WTC11 (cell line): ENCODE measurements at regions not wholly inside any gene's neighbourhood (a gene's known extent, or its start where the extent isn't known, plus 50 kb on each side); places are given as distances from the start of the nearest gene placed in this dataset.

Experiments used
- ATAC-seq: fragments of 200-7000 bp; cut with Tn5 transposase; 2 replicates; pipeline ENCODE4 v1.10.0; 2021; ENCODE audit warnings: mild to moderate bottlenecking, moderate library complexity
- CTCF ChIA-PET: fragments of 300-600 bp; sonication (Branson Sonifier 250); formaldehyde crosslinking; loops from one replicate; lab custom pipeline; 2021; ENCODE audit warnings: antibody characterized with exemption; lab: Charles Lee
- POLR2A ChIA-PET: fragments of 350-600 bp; sonication (Branson Sonifier 250); formaldehyde crosslinking; loops from one replicate; lab custom pipeline; 2021; ENCODE audit warnings: antibody characterized with exemption; lab: Charles Lee
- DNase-seq: peaks from one replicate; pipeline ENCODE4 v3.0.0; 2021; ENCODE audit warnings: low spot score
- H3K27ac Mint-ChIP-seq: 2 replicates; pipeline ENCODE4 v1.8.0; 2021; ENCODE audit warnings: mixed read lengths
- H3K27me3 Mint-ChIP-seq: 2 replicates; pipeline ENCODE4 v1.8.0; 2021; ENCODE audit warnings: low read depth, mild to moderate bottlenecking, moderate library complexity, mixed read lengths
- H3K36me3 Mint-ChIP-seq: 2 replicates; pipeline ENCODE4 v1.8.0; 2021; ENCODE audit warnings: mixed read lengths
- H3K4me1 Mint-ChIP-seq: 2 replicates; pipeline ENCODE4 v1.8.0; 2022; ENCODE audit warnings: mixed read lengths
- H3K4me3 Mint-ChIP-seq: 2 replicates; pipeline ENCODE4 v1.8.0; 2021; ENCODE audit warnings: mild to moderate bottlenecking, moderate library complexity, mixed read lengths
- H3K9me3 Mint-ChIP-seq: 2 replicates; pipeline ENCODE4 v1.8.0; 2021; ENCODE audit warnings: mixed read lengths
- CBFB ChIP-seq: sonication (generic); formaldehyde crosslinking; IDR thresholded peaks from 2 replicates; pipeline ENCODE4 v1.8.1; 2022; ENCODE audit warnings: mild to moderate bottlenecking, low read depth, missing genetic modification reagents
- CREM ChIP-seq: sonication (generic); formaldehyde crosslinking; IDR thresholded peaks from 2 replicates; pipeline ENCODE4 v1.8.1; 2022; ENCODE audit warnings: mild to moderate bottlenecking, missing genetic modification reagents, moderate library complexity
- FOXK1 ChIP-seq: sonication (generic); formaldehyde crosslinking; IDR thresholded peaks from 2 replicates; pipeline ENCODE4 v1.8.0; 2022; ENCODE audit warnings: mild to moderate bottlenecking, moderate library complexity, missing genetic modification reagents
- GTF2I ChIP-seq: fragments of 250-450 bp; sonication (Bioruptor Pico); conservative IDR thresholded peaks from 2 replicates; pipeline ENCODE4 v1.4.0; 2021; ENCODE audit warnings: mild to moderate bottlenecking
- IRF1 ChIP-seq: sonication (generic); formaldehyde crosslinking; IDR thresholded peaks from 2 replicates; pipeline ENCODE4 v1.8.0; 2023; ENCODE audit warnings: missing genetic modification reagents
- JUN ChIP-seq: sonication (generic); formaldehyde crosslinking; IDR thresholded peaks from 2 replicates; pipeline ENCODE4 v1.8.0; 2023; ENCODE audit warnings: mild to moderate bottlenecking, missing genetic modification reagents
- KAT7 ChIP-seq: sonication (generic); formaldehyde crosslinking; IDR thresholded peaks from 2 replicates; pipeline ENCODE4 v1.8.1; 2023; ENCODE audit warnings: missing genetic modification reagents, mild to moderate bottlenecking, borderline replicate concordance
- MLX ChIP-seq: sonication (generic); formaldehyde crosslinking; IDR thresholded peaks from 2 replicates; pipeline ENCODE4 v1.8.1; 2023; ENCODE audit warnings: mild to moderate bottlenecking, missing genetic modification reagents, moderate library complexity
- MYBL2 ChIP-seq: sonication (generic); formaldehyde crosslinking; IDR thresholded peaks from 2 replicates; pipeline ENCODE4 v1.8.1; 2023; ENCODE audit warnings: mild to moderate bottlenecking, moderate library complexity, missing genetic modification reagents
- NR1H2 ChIP-seq: sonication (generic); formaldehyde crosslinking; IDR thresholded peaks from 2 replicates; pipeline ENCODE4 v1.9.0; 2021; ENCODE audit warnings: mild to moderate bottlenecking, moderate library complexity, missing genetic modification reagents
- TEAD1 ChIP-seq: sonication (generic); formaldehyde crosslinking; IDR thresholded peaks from 2 replicates; pipeline ENCODE4 v1.8.0; 2022; ENCODE audit warnings: mild to moderate bottlenecking, missing genetic modification reagents
- TEAD4 ChIP-seq: sonication (generic); formaldehyde crosslinking; IDR thresholded peaks from 2 replicates; pipeline ENCODE4 v1.8.0; 2022; ENCODE audit warnings: mild to moderate bottlenecking, missing genetic modification reagents
- ZNF232 ChIP-seq: sonication (generic); formaldehyde crosslinking; IDR thresholded peaks from 2 replicates; pipeline ENCODE4 v1.8.0; 2022; ENCODE audit warnings: mild to moderate bottlenecking, missing genetic modification reagents
- ZNF263 ChIP-seq: sonication (generic); formaldehyde crosslinking; IDR thresholded peaks from 2 replicates; pipeline ENCODE4 v1.8.1; 2022; ENCODE audit warnings: low read depth, mild to moderate bottlenecking, moderate library complexity, missing genetic modification reagents
- ZNF512 ChIP-seq: sonication (generic); formaldehyde crosslinking; IDR thresholded peaks from 2 replicates; pipeline ENCODE4 v1.8.1; 2022; ENCODE audit warnings: missing genetic modification reagents, borderline replicate concordance
- ZNF532 ChIP-seq: fragments of 250-450 bp; sonication (Bioruptor Pico); IDR thresholded peaks from 2 replicates; pipeline ENCODE4 v1.9.0; 2021; ENCODE audit warnings: mild to moderate bottlenecking, borderline replicate concordance

GRCh38 chr6:66883453-66883852 is 1176.4 kb upstream of the EYS start (continued):
- TF ChIP-seq ZNF532 (CRISPR knock-in tag) (no peak), ZNF263 (CRISPR knock-in tag) (no peak), ZNF512 (no peak)
- TF ChIP-seq, all 79 proteins: peak for 0

GRCh38 chr6:66866801-66867200 is 1159.8 kb upstream of the EYS start:
- no peaks in the 10 kb centered on the region; the same call in 1 of the 2 replicates for H3K27me3 Mint-ChIP-seq
- H3K36me3 Mint-ChIP-seq, result peaks cover 32% of the 10 kb centered on the region
- no peaks in the 10 kb centered on the region for H3K4me1 Mint-ChIP-seq
- no peak overlapping the region for H3K4me3 Mint-ChIP-seq
- DNase-seq, result no peak
- ChIA-PET POLR2A (no interaction called here), CTCF (no interaction called here)
- no peak overlapping the region for H3K27ac Mint-ChIP-seq
- no peak for TF ChIP-seq CBFB (CRISPR knock-in tag)
- TF ChIP-seq JUN (CRISPR knock-in tag), result no peak
- TF ChIP-seq, all 79 proteins: peak for 0
- no peak for ATAC-seq
- peaks cover 60% of the 10 kb centered on the region for H3K9me3 Mint-ChIP-seq

GRCh38 chr6:66865771-66866170 is 1158.7 kb upstream of the EYS start:
- no peak overlapping the region for H3K4me3 Mint-ChIP-seq
- no peaks in the 10 kb centered on the region for H3K4me1 Mint-ChIP-seq
- ATAC-seq, result no peak
- ChIA-PET CTCF (no interaction called here), POLR2A (no interaction called here)
- TF ChIP-seq TEAD4 (CRISPR knock-in tag), result no peak
- no peak for TF ChIP-seq JUN (CRISPR knock-in tag)
- TF ChIP-seq CREM, result no peak
- peaks cover 22% of the 10 kb centered on the region for H3K36me3 Mint-ChIP-seq
- peaks cover 56% of the 10 kb centered on the region for H3K9me3 Mint-ChIP-seq
- DNase-seq, result no peak
- H3K27ac Mint-ChIP-seq, result no peak overlapping the region
- H3K27me3 Mint-ChIP-seq, result no peaks in the 10 kb centered on the region

GRCh38 chr6:66861007-66861541 is 1154.0 kb upstream of the EYS start:
- no peak for DNase-seq
- no peaks in the 10 kb centered on the region for H3K4me1 Mint-ChIP-seq
- no peak for ATAC-seq
- ChIA-PET POLR2A (no interaction called here), CTCF (no interaction called here)
- H3K4me3 Mint-ChIP-seq, result no peak overlapping the region
- H3K27ac Mint-ChIP-seq, result no peak overlapping the region
- TF ChIP-seq TEAD1 (CRISPR knock-in tag), result no peak
- no peak for TF ChIP-seq IRF1 (CRISPR knock-in tag)
- TF ChIP-seq ZNF232 (CRISPR knock-in tag), result no peak
- TF ChIP-seq ZNF263 (CRISPR knock-in tag), result no peak
- TF ChIP-seq GTF2I, result no peak
- TF ChIP-seq KAT7 (CRISPR knock-in tag), result no peak
- TF ChIP-seq CBFB (CRISPR knock-in tag), result no peak
- no peak for TF ChIP-seq MLX
- no peak for TF ChIP-seq FOXK1
- no peak for TF ChIP-seq MYBL2 (CRISPR knock-in tag)
- TF ChIP-seq NR1H2 (CRISPR knock-in tag), result no peak
- H3K9me3 Mint-ChIP-seq, result peaks cover 46% of the 10 kb centered on the region
- peaks cover 10% of the 10 kb centered on the region; the same call in 1 of the 2 replicates for H3K36me3 Mint-ChIP-seq
- H3K27me3 Mint-ChIP-seq, result no peaks in the 10 kb centered on the region
